Lower leg skin (tissue), 4 donors: ENCODE measurements at regions not wholly inside any gene's neighbourhood (a gene's known extent, or its start where the extent isn't known, plus 50 kb on each side); places are given as distances from the start of the nearest gene placed in this dataset.

Source experiments
- DNase-seq, 2 donors: peaks; one replicate each; pipeline ENCODE4 v3.0.0-alpha.2; 2019; ENCODE audit warnings: low spot score in 2 of 2
- H3K4me3 ChIP-seq: fragments of 200-600 bp; sonication (generic); 2 replicates; pipeline ENCODE4 v1.5.1; 2017; ENCODE audit warnings: mild to moderate bottlenecking, low read depth; ENCODE audit not compliant: poor library complexity, severe bottlenecking
- CTCF ChIP-seq, 3 donors: fragments of 450-650 bp; IDR thresholded peaks; one replicate each; pipeline ENCODE4 v1.5.1; 2016; ENCODE audit warnings: antibody characterized with exemption in 3 of 3, mild to moderate bottlenecking in 3 of 3, moderate library complexity in 2 of 3
- POLR2A ChIP-seq, 2 donors: fragments of 450-650 bp; IDR thresholded peaks; one replicate each; pipeline ENCODE4 v1.6.1; 2016 to 2017; ENCODE audit warnings: antibody characterized with exemption in 2 of 2, mild to moderate bottlenecking in 1 of 2, moderate library complexity in 1 of 2
- WGBS, 2 donors: methylation state at CpG; one replicate each; pipeline ENCODE4 v1.1.5; 2018; 5-methylcytosine and 5-hydroxymethylcytosine counted together
- intact Hi-C: fragments of 100-400 bp; cut with DNase I; formaldehyde crosslinking; loops from one replicate; pipeline ENCODE4 v1.15.0; 2023; ENCODE audit warnings: low total_unique reads

DNA sequence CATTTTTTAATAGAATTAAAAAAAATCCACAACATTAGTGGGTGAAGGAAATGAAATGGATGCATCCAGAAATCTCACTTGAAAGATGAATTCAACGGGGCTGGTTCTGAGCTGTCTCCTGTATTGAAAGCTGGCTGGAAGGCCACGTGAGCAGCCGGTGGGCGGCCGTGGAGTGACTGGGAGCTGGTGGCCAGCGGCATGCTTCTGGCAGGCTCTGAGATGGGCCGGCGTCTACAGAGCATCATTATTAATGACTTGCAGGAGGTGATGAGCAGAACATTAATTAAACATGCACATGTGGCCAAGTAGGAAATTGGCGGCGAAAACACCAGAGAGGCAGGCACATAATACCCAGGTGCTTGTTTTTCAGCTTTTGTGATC, 115.6 kb upstream of the LMO4 start:
- H3K4me3 ChIP-seq: no peak overlapping the region
- intact Hi-C loops: no loop called here
- TF ChIP-seq CTCF (IDR thresholded peaks at IDR 0.05): no peak
- no peak for DNase-seq
- 72% methylated on average over 10 of the region's 10 CpGs for WGBS, 2 donors

DNA sequence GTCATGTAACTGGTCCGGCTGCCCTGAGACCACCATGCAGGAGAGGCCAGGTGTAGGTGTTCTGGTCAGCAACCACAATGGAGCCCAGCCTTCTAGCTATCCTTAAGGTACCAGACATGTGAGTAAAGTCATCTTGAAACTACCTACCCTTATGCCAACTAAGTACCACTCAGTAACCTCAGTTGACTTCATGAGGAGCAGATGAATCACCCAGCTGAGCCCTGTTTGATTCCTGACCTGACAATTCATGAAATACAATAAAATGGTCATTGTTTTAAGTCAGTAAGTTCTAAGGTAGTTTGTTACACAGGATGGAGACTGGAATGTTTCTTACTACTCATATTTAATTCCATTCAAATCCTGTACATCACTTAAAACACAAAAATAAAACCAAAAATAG, 113.1 kb upstream of the LMO4 start:
- H3K4me3 ChIP-seq: no peak overlapping the region
- intact Hi-C loops: no loop called here
- DNase-seq: no peak
- 89 to 100% methylated on average over 1 of the region's 1 CpG for WGBS, 2 donors
- no peak for TF ChIP-seq POLR2A (IDR thresholded peaks at IDR 0.05)
- TF ChIP-seq CTCF (IDR thresholded peaks at IDR 0.05): no peak

DNA sequence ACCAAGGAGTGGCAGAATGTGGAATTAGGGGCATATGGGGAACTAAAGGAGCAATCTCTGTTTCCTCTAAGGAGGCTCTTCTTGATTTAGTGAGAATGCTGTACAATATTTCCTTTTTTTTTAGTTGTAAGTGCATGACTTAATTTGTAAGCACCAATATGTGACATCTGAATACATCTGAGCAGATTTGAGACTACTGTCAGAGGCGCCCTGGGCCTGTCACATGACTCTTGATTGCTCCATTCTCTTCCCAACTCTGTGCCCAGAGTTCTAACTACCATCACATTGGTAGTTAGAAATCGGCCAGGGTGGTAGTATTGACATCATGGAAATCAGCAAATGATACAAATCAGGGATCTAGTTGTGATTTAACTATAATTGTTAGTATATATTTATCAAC, 110.1 kb upstream of the LMO4 start:
- TF ChIP-seq POLR2A (IDR thresholded peaks at IDR 0.05): no peak
- no peak for TF ChIP-seq CTCF (IDR thresholded peaks at IDR 0.05)
- intact Hi-C loops: no loop called here
- 91 to 92% methylated on average over 2 of the region's 2 CpGs for WGBS, 2 donors
- DNase-seq: no peak
- H3K4me3 ChIP-seq: no peak overlapping the region

DNA sequence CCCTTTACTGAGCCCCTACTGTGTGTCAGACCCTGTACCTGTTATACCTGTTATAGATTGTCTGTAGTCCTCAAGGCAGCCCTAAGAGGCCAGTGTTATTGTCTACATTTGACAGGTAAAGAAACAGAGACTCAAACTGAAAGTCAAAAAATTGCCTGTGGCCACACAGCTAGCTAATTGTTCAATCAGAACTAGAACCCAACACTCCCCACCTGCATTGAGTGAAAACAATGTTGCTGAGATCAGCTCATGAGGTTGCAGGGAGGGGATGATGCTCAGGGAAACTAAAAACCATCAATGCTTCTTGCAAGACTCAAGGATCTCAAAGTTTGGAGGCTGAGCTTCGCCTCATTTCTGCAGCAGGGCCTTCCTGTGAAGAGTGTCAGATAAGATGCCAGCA, 109.5 kb upstream of the LMO4 start:
- TF ChIP-seq POLR2A (IDR thresholded peaks at IDR 0.05) (no peak), CTCF (IDR thresholded peaks at IDR 0.05) (no peak)
- DNase-seq: no peak
- no peak overlapping the region for H3K4me3 ChIP-seq
- intact Hi-C loops: no loop called here
- WGBS, 2 donors: 78 to 94% methylated on average over 1 of the region's 1 CpG

GRCh38 chr1:87219626-87220025, 109.1 kb upstream of the LMO4 start:
- H3K4me3 ChIP-seq: no peak overlapping the region
- 46 to 59% methylated on average over 4 of the region's 4 CpGs for WGBS, 2 donors
- DNase-seq: no peak
- intact Hi-C loops: no loop called here
- TF ChIP-seq CTCF (IDR thresholded peaks at IDR 0.05) (no peak), POLR2A (IDR thresholded peaks at IDR 0.05) (no peak)

DNA sequence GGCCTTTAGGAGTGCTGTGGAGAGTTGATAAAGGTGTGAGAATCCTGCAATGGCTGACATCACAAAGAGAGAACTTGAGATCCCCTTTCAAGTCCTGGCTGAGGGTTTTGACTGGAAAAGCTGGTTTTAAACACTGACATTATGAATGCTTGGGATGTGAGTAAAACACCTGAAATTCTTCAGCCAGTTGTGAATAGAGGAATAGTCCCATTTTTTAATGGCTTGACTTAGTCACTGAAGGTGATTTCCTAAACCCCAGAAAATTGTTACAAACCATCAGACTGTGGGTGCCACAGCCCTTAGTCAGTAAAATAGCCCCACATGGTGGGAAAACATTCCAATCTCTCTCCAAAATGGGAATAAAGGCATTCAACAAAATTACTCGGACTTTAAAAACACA, 107.7 kb upstream of the LMO4 start:
- intact Hi-C loops: no loop called here
- WGBS, 2 donors: 90 to 94% methylated on average over 1 of the region's 1 CpG
- no peak for TF ChIP-seq POLR2A (IDR thresholded peaks at IDR 0.05)
- no peak for TF ChIP-seq CTCF (IDR thresholded peaks at IDR 0.05)
- no peak for DNase-seq
- H3K4me3 ChIP-seq: no peak overlapping the region
